SK-N-SH treated with all-trans-retinoic acid at 6 μM for 48 hours (cell line): ENCODE measurements at regions not wholly inside any gene's neighbourhood (a gene's known extent, or its start where the extent isn't known, plus 50 kb on each side); places are given as distances from the start of the nearest gene placed in this dataset.

Experiments used
- ATAC-seq: fragments of 200-7000 bp; cut with Tn5 transposase; 3 replicates; pipeline ENCODE4 v1.9.1; 2020; ENCODE audit warnings: mild to moderate bottlenecking, moderate library complexity
- ARNTL ChIP-seq: fragments of 450-650 bp; formaldehyde crosslinking; IDR thresholded peaks from 2 replicates; pipeline ENCODE4 v1.5.0; 2020; ENCODE audit warnings: low read depth, mild to moderate bottlenecking, moderate library complexity, borderline replicate concordance
- BACH2 ChIP-seq: fragments of 250-450 bp; sonication (Bioruptor Pico); IDR thresholded peaks from 2 replicates; pipeline ENCODE4 v1.9.0; 2021; ENCODE audit warnings: mild to moderate bottlenecking, borderline replicate concordance
- CREB5 ChIP-seq: fragments of 250-450 bp; sonication (Bioruptor Pico); IDR thresholded peaks from 2 replicates; pipeline ENCODE4 v1.5.1; 2020; ENCODE audit warnings: low read depth, mild to moderate bottlenecking, moderate library complexity
- CSRNP3 ChIP-seq: fragments of 250-450 bp; sonication (Bioruptor Pico); IDR thresholded peaks from 2 replicates; pipeline ENCODE4 v1.5.1; 2021; ENCODE audit warnings: mild to moderate bottlenecking, moderate library complexity
- ESRRG ChIP-seq: fragments of 250-450 bp; sonication (Bioruptor Pico); IDR thresholded peaks from 2 replicates; pipeline ENCODE4 v1.6.1; 2021; ENCODE audit warnings: mild to moderate bottlenecking
- PATZ1 ChIP-seq: fragments of 250-450 bp; sonication (Bioruptor Pico); IDR thresholded peaks from 2 replicates; pipeline ENCODE4 v1.8.0; 2020; ENCODE audit warnings: mild to moderate bottlenecking, moderate library complexity, borderline replicate concordance
- PPARA ChIP-seq: fragments of 250-450 bp; sonication (Bioruptor Pico); IDR thresholded peaks from 2 replicates; pipeline ENCODE4 v1.5.0; 2020; ENCODE audit warnings: mild to moderate bottlenecking, borderline replicate concordance
- RARB ChIP-seq: fragments of 250-450 bp; sonication (Bioruptor Pico); IDR thresholded peaks from 2 replicates; pipeline ENCODE4 v1.8.0; 2021; ENCODE audit warnings: mild to moderate bottlenecking, moderate library complexity
- SNAI2 ChIP-seq: fragments of 250-450 bp; sonication (Bioruptor Pico); IDR thresholded peaks from 2 replicates; pipeline ENCODE4 v1.5.0; 2020; ENCODE audit warnings: mild to moderate bottlenecking, moderate library complexity
- TCF4 ChIP-seq: fragments of 250-450 bp; sonication (Bioruptor Pico); IDR thresholded peaks from 2 replicates; pipeline ENCODE4 v1.8.0; 2021; ENCODE audit warnings: mild to moderate bottlenecking, moderate library complexity, borderline replicate concordance
- TOX ChIP-seq: fragments of 250-450 bp; sonication (Bioruptor Pico); IDR thresholded peaks from 2 replicates; pipeline ENCODE4 v1.8.0; 2021; ENCODE audit warnings: mild to moderate bottlenecking, moderate library complexity, borderline replicate concordance
- ZC3H10 ChIP-seq: fragments of 250-450 bp; sonication (Bioruptor Pico); IDR thresholded peaks from 2 replicates; pipeline ENCODE4 v1.5.1; 2021; ENCODE audit warnings: mild to moderate bottlenecking, moderate library complexity
- ZFP3 ChIP-seq: fragments of 250-450 bp; sonication (Bioruptor Pico); IDR thresholded peaks from 2 replicates; pipeline ENCODE4 v1.5.0; 2020; ENCODE audit warnings: mild to moderate bottlenecking, moderate library complexity
- ZFP30 ChIP-seq: fragments of 450-650 bp; formaldehyde crosslinking; IDR thresholded peaks from 2 replicates; pipeline ENCODE4 v1.5.0; 2022; ENCODE audit warnings: mild to moderate bottlenecking, moderate library complexity
- ZNF70 ChIP-seq: fragments of 450-650 bp; formaldehyde crosslinking; IDR thresholded peaks from 2 replicates; pipeline ENCODE4 v1.5.0; 2020; ENCODE audit warnings: mild to moderate bottlenecking, moderate library complexity
- ZNF8 ChIP-seq: fragments of 450-650 bp; formaldehyde crosslinking; IDR thresholded peaks from 2 replicates; pipeline ENCODE4 v1.5.0; 2020; ENCODE audit warnings: mild to moderate bottlenecking, moderate library complexity
- TF ChIP-seq, protein P1 (sequence below): fragments of 250-450 bp; sonication (Bioruptor Pico); IDR thresholded peaks from 2 replicates; pipeline ENCODE4 v1.5.0; 2020; ENCODE audit warnings: mild to moderate bottlenecking, moderate library complexity
- TF ChIP-seq, protein P2 (sequence below): fragments of 250-450 bp; sonication (Bioruptor Pico); IDR thresholded peaks from 2 replicates; pipeline ENCODE4 v1.8.0; 2021; ENCODE audit warnings: low read depth, mild to moderate bottlenecking, moderate library complexity, borderline replicate concordance

DNA sequence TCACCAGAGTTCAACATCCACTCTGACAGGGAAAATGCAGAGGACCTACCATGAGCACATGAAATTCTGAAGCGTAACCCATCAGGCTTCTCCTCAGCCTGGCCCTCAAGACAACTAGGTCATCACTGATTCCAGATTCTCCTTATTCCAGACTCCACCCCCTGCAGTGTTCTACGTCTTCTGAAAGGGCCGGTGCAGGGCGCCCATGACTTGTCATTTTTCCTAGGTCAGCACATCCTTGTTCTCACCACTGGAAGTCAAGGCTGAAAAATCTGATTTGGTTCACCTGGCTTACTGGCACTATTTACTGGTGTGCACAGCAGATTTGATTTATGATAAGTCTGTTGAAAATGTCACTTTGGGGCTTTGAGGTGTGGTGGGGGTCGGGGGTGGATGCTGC is 140.9 kb upstream of the KLF3 start:
- no peak for TF ChIP-seq CSRNP3
- no peak for TF ChIP-seq ZNF70
- no peak for TF ChIP-seq RARB (CRISPR knock-in tag)
- TF ChIP-seq, protein P1, sequence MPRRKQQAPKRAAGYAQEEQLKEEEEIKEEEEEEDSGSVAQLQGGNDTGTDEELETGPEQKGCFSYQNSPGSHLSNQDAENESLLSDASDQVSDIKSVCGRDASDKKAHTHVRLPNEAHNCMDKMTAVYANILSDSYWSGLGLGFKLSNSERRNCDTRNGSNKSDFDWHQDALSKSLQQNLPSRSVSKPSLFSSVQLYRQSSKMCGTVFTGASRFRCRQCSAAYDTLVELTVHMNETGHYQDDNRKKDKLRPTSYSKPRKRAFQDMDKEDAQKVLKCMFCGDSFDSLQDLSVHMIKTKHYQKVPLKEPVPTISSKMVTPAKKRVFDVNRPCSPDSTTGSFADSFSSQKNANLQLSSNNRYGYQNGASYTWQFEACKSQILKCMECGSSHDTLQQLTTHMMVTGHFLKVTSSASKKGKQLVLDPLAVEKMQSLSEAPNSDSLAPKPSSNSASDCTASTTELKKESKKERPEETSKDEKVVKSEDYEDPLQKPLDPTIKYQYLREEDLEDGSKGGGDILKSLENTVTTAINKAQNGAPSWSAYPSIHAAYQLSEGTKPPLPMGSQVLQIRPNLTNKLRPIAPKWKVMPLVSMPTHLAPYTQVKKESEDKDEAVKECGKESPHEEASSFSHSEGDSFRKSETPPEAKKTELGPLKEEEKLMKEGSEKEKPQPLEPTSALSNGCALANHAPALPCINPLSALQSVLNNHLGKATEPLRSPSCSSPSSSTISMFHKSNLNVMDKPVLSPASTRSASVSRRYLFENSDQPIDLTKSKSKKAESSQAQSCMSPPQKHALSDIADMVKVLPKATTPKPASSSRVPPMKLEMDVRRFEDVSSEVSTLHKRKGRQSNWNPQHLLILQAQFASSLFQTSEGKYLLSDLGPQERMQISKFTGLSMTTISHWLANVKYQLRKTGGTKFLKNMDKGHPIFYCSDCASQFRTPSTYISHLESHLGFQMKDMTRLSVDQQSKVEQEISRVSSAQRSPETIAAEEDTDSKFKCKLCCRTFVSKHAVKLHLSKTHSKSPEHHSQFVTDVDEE (CRISPR knock-in tag) = no peak
- no peak for TF ChIP-seq ARNTL (CRISPR knock-in tag)
- no peak for TF ChIP-seq PPARA (CRISPR knock-in tag)
- TF ChIP-seq PATZ1 (CRISPR knock-in tag) = no peak
- no peak for TF ChIP-seq ZNF8
- TF ChIP-seq TOX (CRISPR knock-in tag) = no peak
- no peak for TF ChIP-seq TCF4 (CRISPR knock-in tag)
- TF ChIP-seq, protein P2, sequence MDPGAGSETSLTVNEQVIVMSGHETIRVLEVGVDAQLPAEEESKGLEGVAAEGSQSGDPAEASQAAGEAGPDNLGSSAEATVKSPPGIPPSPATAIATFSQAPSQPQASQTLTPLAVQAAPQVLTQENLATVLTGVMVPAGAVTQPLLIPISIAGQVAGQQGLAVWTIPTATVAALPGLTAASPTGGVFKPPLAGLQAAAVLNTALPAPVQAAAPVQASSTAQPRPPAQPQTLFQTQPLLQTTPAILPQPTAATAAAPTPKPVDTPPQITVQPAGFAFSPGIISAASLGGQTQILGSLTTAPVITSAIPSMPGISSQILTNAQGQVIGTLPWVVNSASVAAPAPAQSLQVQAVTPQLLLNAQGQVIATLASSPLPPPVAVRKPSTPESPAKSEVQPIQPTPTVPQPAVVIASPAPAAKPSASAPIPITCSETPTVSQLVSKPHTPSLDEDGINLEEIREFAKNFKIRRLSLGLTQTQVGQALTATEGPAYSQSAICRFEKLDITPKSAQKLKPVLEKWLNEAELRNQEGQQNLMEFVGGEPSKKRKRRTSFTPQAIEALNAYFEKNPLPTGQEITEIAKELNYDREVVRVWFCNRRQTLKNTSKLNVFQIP (CRISPR knock-in tag) = no peak
- TF ChIP-seq CREB5 (CRISPR knock-in tag) = no peak
- no peak for TF ChIP-seq ESRRG (CRISPR knock-in tag)
- TF ChIP-seq BACH2 = no peak
- TF ChIP-seq ZFP30 = no peak
- no peak for ATAC-seq

GRCh38 chr4:38523524-38524448 is 140.2 kb upstream of the KLF3 start:
- ATAC-seq = no peak

More at GRCh38 chr4:38523524-38524448, 140.2 kb upstream of the KLF3 start:
- TF ChIP-seq RARB (CRISPR knock-in tag) (no peak), TOX (CRISPR knock-in tag) (no peak), ZFP3 (CRISPR knock-in tag) (no peak), SNAI2 (CRISPR knock-in tag) (no peak), ZNF70 (no peak), CSRNP3 (no peak), ZC3H10 (CRISPR knock-in tag) (no peak), PPARA (CRISPR knock-in tag) (no peak)
- TF ChIP-seq, protein P2 (CRISPR knock-in tag) = no peak
